AG04450 (cell line): ENCODE measurements at regions not wholly inside any gene's neighbourhood (a gene's known extent, or its start where the extent isn't known, plus 50 kb on each side); places are given as distances from the start of the nearest gene placed in this dataset.

Source experiments
- CTCF ChIA-PET: fragments of 300-600, 350-600 bp; formaldehyde crosslinking; extraction: SDS; loops from one replicate; lab custom pipeline; 2022; ENCODE audit warnings: antibody characterized with exemption, inconsistent platforms; lab: Charles Lee
- POLR2A ChIA-PET: fragments of 350-600 bp; formaldehyde crosslinking; extraction: SDS; loops from one replicate; lab custom pipeline; 2021; ENCODE audit warnings: antibody characterized with exemption, inconsistent platforms; lab: Yijun Ruan, JAX
- DNase-seq: peaks from one replicate; pipeline ENCODE4 v3.0.0-alpha.2; 2011; ENCODE audit warnings: low read depth, low spot score
- H3K27ac ChIP-seq: one replicate; pipeline ENCODE4 v1.5.1; 2012; ENCODE audit warnings: low read depth, low read length, control low read depth
- H3K27me3 ChIP-seq: one replicate; pipeline ENCODE4 v1.6.0; 2012; ENCODE audit warnings: low read length; ENCODE audit not compliant: control insufficient read depth, insufficient read depth
- H3K4me3 ChIP-seq: 2 replicates; pipeline ENCODE4 v1.5.1; 2011; ENCODE audit warnings: mild to moderate bottlenecking, low read depth, low read length, control low read depth
- H3K9me3 ChIP-seq: 2 replicates; pipeline ENCODE4 v1.5.1; 2012; ENCODE audit warnings: low read length; ENCODE audit not compliant: control insufficient read depth, insufficient read depth
- CTCF ChIP-seq: IDR thresholded peaks from 2 replicates; pipeline ENCODE4 v1.5.1; 2011; ENCODE audit warnings: low read depth, low read length, control low read depth, inconsistent platforms

- no peak for DNase-seq
- ChIA-PET CTCF (no interaction called here), POLR2A (no interaction called here)
- no peaks in the 10 kb centered on the region for H3K9me3 ChIP-seq
- TF ChIP-seq CTCF: no peak
- no peak overlapping the region for H3K4me3 ChIP-seq
- H3K27ac ChIP-seq: no peak overlapping the region
- no peaks in the 10 kb centered on the region for H3K27me3 ChIP-seq
Measured at GRCh38 chr18:26722565-26722931, 143.0 kb downstream of the AQP4 start.

- no peak for TF ChIP-seq CTCF
- POLR2A ChIA-PET: no interaction called here
- DNase-seq: no peak
- H3K4me3 ChIP-seq: no peak overlapping the region
- no peaks in the 10 kb centered on the region for H3K9me3 ChIP-seq
- CTCF ChIA-PET: no interaction called here
- no peaks in the 10 kb centered on the region for H3K27me3 ChIP-seq
- H3K27ac ChIP-seq: no peak overlapping the region
Measured at GRCh38 chr18:26721854-26722564, 143.5 kb downstream of the AQP4 start.

GRCh38 chr18:26719896-26720295 lies 145.6 kb downstream of the AQP4 start:
- POLR2A ChIA-PET: no interaction called here
- CTCF ChIA-PET: no interaction called here
- Histone ChIP-seq H3K27me3 (no peaks in the 10 kb centered on the region), H3K9me3 (no peaks in the 10 kb centered on the region), H3K27ac (no peak overlapping the region), H3K4me3 (no peak overlapping the region)
- TF ChIP-seq CTCF: no peak
- DNase-seq: no peak

DNA sequence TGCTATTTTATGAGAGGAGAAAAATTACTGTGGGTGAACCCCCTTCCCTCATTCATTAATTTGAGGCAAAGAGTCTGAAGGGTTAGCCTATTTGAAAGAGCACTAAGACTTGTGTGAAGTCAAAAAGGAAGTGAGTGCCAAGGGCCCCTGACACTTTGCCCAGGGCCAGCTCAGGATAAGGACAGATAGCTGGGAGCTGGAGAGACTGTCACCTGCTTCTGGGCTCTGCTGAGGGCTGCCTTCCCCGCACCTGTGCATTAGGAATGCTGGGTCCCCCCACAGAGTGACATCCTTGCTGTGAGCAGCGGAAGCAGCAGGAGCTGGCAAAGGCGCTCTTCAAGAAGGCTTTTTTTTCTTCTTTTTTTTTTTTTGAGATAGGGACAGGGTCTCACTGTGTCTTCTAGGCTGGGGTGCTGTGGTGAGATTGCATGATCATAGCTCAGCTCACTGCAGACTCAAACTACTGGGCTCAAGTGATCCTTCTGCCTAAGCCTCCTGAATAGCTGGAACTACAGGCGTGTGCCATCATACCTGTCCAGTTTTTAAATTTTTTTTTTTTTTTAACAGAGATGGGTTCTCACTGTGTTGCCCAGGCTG lies 148.3 kb downstream of the AQP4 start:
- Histone ChIP-seq H3K9me3 (no peaks in the 10 kb centered on the region), H3K27me3 (no peaks in the 10 kb centered on the region), H3K4me3 (no peak overlapping the region), H3K27ac (no peak overlapping the region)
- DNase-seq: no peak
- CTCF ChIA-PET: no interaction called here
- POLR2A ChIA-PET: no interaction called here
- TF ChIP-seq CTCF: no peak

GRCh38 chr18:26714739-26715138 lies 150.8 kb downstream of the AQP4 start:
- Histone ChIP-seq H3K9me3 (no peaks in the 10 kb centered on the region), H3K27ac (no peak overlapping the region), H3K4me3 (no peak overlapping the region), H3K27me3 (no peaks in the 10 kb centered on the region)
- no peak for DNase-seq
- TF ChIP-seq CTCF: no peak
- ChIA-PET POLR2A (no interaction called here), CTCF (no interaction called here)
